Ovary (tissue), 7 donors: ENCODE measurements at regions not wholly inside any gene's neighbourhood (a gene's known extent, or its start where the extent isn't known, plus 50 kb on each side); places are given as distances from the start of the nearest gene placed in this dataset.
"Not testable (repeated sequence)": the region's sequence is repeated elsewhere in the genome, so short reads cannot be mapped to it uniquely, and the experiment has no call there.

Experiments used
- DNase-seq, 5 donors: peaks; one replicate each; pipeline ENCODE4 v3.0.0-alpha.2; 2019 to 2020
- H3K27ac ChIP-seq, 2 donors: fragments of 200-600 bp; one replicate each; pipeline versions ENCODE4 v1.5.1 to v1.8.0; 2019 to 2022
- H3K27me3 ChIP-seq: fragments of 200-600 bp; one replicate; pipeline ENCODE4 v1.8.0; 2022
- H3K36me3 ChIP-seq: fragments of 200-600 bp; sonication (generic); one replicate; pipeline ENCODE4 v1.5.1; 2019
- H3K4me1 ChIP-seq: one replicate; pipeline ENCODE4 v1.8.1; 2013; ENCODE audit warnings: mild to moderate bottlenecking, moderate library complexity; ENCODE audit not compliant: insufficient read depth
- H3K4me3 ChIP-seq: fragments of 200-600 bp; sonication (generic); one replicate; pipeline ENCODE4 v1.5.1; 2017
- H3K9me3 ChIP-seq, 2 donors: fragments of 200-600 bp in 1 of 2; sonication (generic) in 1 of 2; one replicate each; pipeline versions ENCODE4 v1.5.1 to v1.8.1; 2013 to 2019; ENCODE audit warnings: mild to moderate bottlenecking in 1 of 2, moderate library complexity in 1 of 2
- CTCF ChIP-seq, 3 donors: fragments of 450-650 bp in 2 of 3; fragments of 200-600 bp in 1 of 3; IDR thresholded peaks; one replicate each; pipeline versions ENCODE4 v1.5.1 to v1.8.0; 2016 to 2022; ENCODE audit warnings: antibody characterized with exemption in 3 of 3, mild to moderate bottlenecking in 1 of 3
- EP300 ChIP-seq: sonication (generic); formaldehyde crosslinking; IDR thresholded peaks from one replicate; pipeline ENCODE4 v1.6.1; 2017; ENCODE audit warnings: antibody characterized with exemption
- POLR2A ChIP-seq: fragments of 450-650 bp; IDR thresholded peaks from one replicate; pipeline ENCODE4 v1.6.1; 2017; ENCODE audit warnings: antibody characterized with exemption, mild to moderate bottlenecking, moderate library complexity
- WGBS, 3 donors: extraction: QIAGEN DNeasy Blood & Tissue Kit in 1 of 3; methylation state at CpG; one replicate each; pipeline versions ENCODE4 v1.1.5 to v1.1.7; 2013 to 2017; 5-methylcytosine and 5-hydroxymethylcytosine counted together
- intact Hi-C, 4 donors: fragments of 100-400 bp; cut with DNase I; formaldehyde crosslinking; loops; one replicate each; pipeline versions ENCODE4 v1.11.0 to v1.15.1; 2022 to 2023
- donor health status: DM: no; HTN: no; CAD: no; lungs with moderate emphysema.
- donor health status: DM: no; HTN: no; CAD: no.
- donor health status: Bipolar disorder and iron deficiency.
- donor health status: DM: no; HTN: no; CAD: no.
- donor health status: DM: yes; HTN: yes; CAD: no.

- TF ChIP-seq POLR2A (no peak), CTCF (IDR thresholded peaks at IDR 0.05) (no peak)
- Histone ChIP-seq H3K36me3 (no peaks in the 10 kb centered on the region), H3K4me1 (no peaks in the 10 kb centered on the region), H3K4me3 (no peak overlapping the region), H3K27me3 (no peaks in the 10 kb centered on the region), H3K9me3 (no peaks in the 10 kb centered on the region), H3K27ac (no peak overlapping the region)
- 0 to 8% (median 0%) methylated on average over 2 of the region's 2 CpGs for WGBS, 3 donors
- DNase-seq: peak in 3 of 5 donors; percentile 14 to 25 (median 19)
- intact Hi-C loops: no loop called here
These were observed 54.6 kb upstream of the URI1 start for GRCh38 chr19:29887442-29887855.

GRCh38 chr19:29888047-29888446 is 54.0 kb upstream of the URI1 start:
- H3K4me3 ChIP-seq, DNase-seq, H3K27me3 ChIP-seq, H3K4me1 ChIP-seq, H3K9me3 ChIP-seq, intact Hi-C loops, H3K27ac ChIP-seq, H3K36me3 ChIP-seq: not testable (repeated sequence)
- 89 to 97% (median 91%) methylated on average over 3 of the region's 3 CpGs for WGBS, 3 donors

DNA sequence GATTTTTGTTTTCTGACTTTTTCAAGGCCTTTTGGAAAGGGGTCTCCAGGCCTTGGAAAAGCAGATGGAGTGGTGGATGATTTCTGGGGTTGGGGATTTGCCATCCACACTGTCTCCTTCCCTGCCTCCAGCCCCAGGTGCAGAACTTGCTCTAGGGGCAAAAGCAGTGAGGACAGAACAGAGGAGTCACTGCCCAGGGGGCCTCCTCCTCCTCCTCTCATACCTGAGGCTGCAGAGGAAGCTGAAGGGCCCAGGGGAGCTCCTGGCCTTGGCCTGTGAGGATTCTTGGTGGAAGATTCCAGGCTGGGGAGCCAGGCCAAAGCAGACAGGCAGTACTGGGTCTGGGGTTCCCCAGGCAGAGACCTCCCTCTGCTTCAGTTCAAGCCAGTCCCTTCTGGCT is 52.3 kb upstream of the URI1 start:
- H3K4me1 ChIP-seq: no peaks in the 10 kb centered on the region
- no peak overlapping the region for H3K4me3 ChIP-seq
- H3K27ac ChIP-seq: no peak overlapping the region
- H3K36me3 ChIP-seq: no peaks in the 10 kb centered on the region
- no peaks in the 10 kb centered on the region for H3K9me3 ChIP-seq
- intact Hi-C loops: no loop called here
- TF ChIP-seq EP300 (no peak), CTCF (IDR thresholded peaks at IDR 0.05) (no peak)
- H3K27me3 ChIP-seq: no peaks in the 10 kb centered on the region
- DNase-seq: no peak

DNA sequence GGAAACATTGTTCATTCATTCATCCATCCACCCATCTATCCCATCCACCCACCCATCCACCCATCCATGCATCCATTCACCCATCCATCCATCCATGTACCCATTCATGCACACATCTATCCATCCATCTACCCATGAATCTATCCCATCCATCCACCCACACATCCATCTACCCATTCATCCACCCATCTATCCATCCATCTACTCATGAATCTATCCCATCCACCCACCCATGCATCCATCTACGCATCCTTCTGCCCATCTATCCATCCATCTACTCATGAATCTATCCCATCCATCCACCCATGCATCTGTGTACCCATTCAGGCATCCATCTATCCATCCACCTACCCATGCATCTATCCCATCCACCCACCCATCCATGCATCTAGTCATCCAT is 51.6 kb upstream of the URI1 start:
- Histone ChIP-seq H3K4me3 (no peak overlapping the region), H3K36me3 (no peaks in the 10 kb centered on the region), H3K27ac (no peak overlapping the region), H3K4me1 (no peaks in the 10 kb centered on the region), H3K9me3 (no peaks in the 10 kb centered on the region), H3K27me3 (no peaks in the 10 kb centered on the region)
- TF ChIP-seq POLR2A: no peak
- no peak for TF ChIP-seq EP300
- TF ChIP-seq CTCF (IDR thresholded peaks at IDR 0.05): no peak
- intact Hi-C loops: no loop called here
- WGBS, 3 donors: 98 to 100% (median 100%) methylated on average over 1 of the region's 1 CpG
- DNase-seq: no peak
